K562 (cell line): ENCODE measurements at regions not wholly inside any gene's neighbourhood (a gene's known extent, or its start where the extent isn't known, plus 50 kb on each side); places are given as distances from the start of the nearest gene placed in this dataset.

ENCODE experiments used
- ATAC-seq: fragments of 200-7000 bp; cut with Tn5 transposase; 3 replicates; pipeline ENCODE4 v1.9.1; 2020; ENCODE audit warnings: moderate library complexity
- BruUV-seq: library from RNA; stranded (reverse); fragments of 400-500 nt; replicated peaks from 2 replicates; lab custom pipeline; 2021; lab: Mats Ljungman, UMichigan
- CTCF ChIA-PET: fragments of 300-600 bp; formaldehyde crosslinking; extraction: SDS; loops from one replicate; lab custom pipeline; 2021; ENCODE audit warnings: low intra/inter-chr PET ratio; lab: Yijun Ruan, JAX
- POLR2A ChIA-PET: fragments of 300-600, 350-650 bp; sonication (Branson Sonifier 250); formaldehyde crosslinking; extraction: SDS; loops from one replicate; lab custom pipeline; 2021; ENCODE audit warnings: antibody characterized with exemption, inconsistent platforms; lab: Yijun Ruan, JAX
- DNase-seq, 4 experiments: peaks; one replicate each; pipeline versions ENCODE4 v3.0.0 to v3.0.0-alpha.2; 2011 to 2018; ENCODE audit warnings: low spot score in 3 of 4, mixed read lengths in 3 of 4; ENCODE audit errors: extremely low read depth in 1 of 4
- FAIRE-seq: peaks from 2 replicates; lab custom pipeline; 2011; peaks lifted over from hg19 to GRCh38; lab: Jason Lieb, UNC
- H2AFZ ChIP-seq: 2 replicates; pipeline ENCODE4 v1.6.0; 2011; ENCODE audit warnings: low read depth, low read length, control low read depth, inconsistent platforms
- H3K27ac ChIP-seq: fragments of 200-600 bp; 3 replicates; pipeline ENCODE4 v1.8.0; 2011; ENCODE audit warnings: low read depth, mild to moderate bottlenecking, control low read depth, inconsistent platforms, low read length, moderate library complexity, mixed read lengths; ENCODE audit errors: extremely low read depth
- H3K27me3 ChIP-seq, 2 experiments: fragments of 300-600 bp in 1 of 2; 2 replicates in 1 of 2; 3 replicates in 1 of 2; pipeline versions ENCODE4 v1.6.0 to v1.8.0; 2011; ENCODE audit warnings: inconsistent platforms in 2 of 2, low read length in 2 of 2, mild to moderate bottlenecking in 1 of 2, mixed read lengths in 1 of 2, moderate library complexity in 1 of 2; ENCODE audit not compliant: control insufficient read depth in 2 of 2, insufficient read depth in 2 of 2
- H3K36me3 ChIP-seq: fragments of 300-600 bp; 3 replicates; pipeline ENCODE4 v1.8.0; 2011; ENCODE audit warnings: mild to moderate bottlenecking, low read length, inconsistent platforms; ENCODE audit not compliant: control insufficient read depth, insufficient read depth
- H3K4me1 ChIP-seq, 2 experiments: fragments of 200-600 bp in 1 of 2; replicated peaks in 1 of 2; 2 replicates in 1 of 2; 3 replicates in 1 of 2; pipeline versions ENCODE4 v1.5.1 to v1.8.0; 2011; ENCODE audit warnings: inconsistent platforms in 2 of 2, low read length in 2 of 2, mild to moderate bottlenecking in 1 of 2, mixed read lengths in 1 of 2, moderate library complexity in 1 of 2; ENCODE audit not compliant: control insufficient read depth in 2 of 2, insufficient read depth in 2 of 2
- H3K4me2 ChIP-seq: 2 replicates; pipeline ENCODE4 v1.6.1; 2011; ENCODE audit warnings: low read length, control low read depth, inconsistent platforms, mixed read lengths; ENCODE audit not compliant: insufficient read depth
- H3K4me3 ChIP-seq: fragments of 200-600 bp; sonication (generic), shearing (Covaris generic); 2 replicates; pipeline ENCODE4 v1.5.1; 2016; ENCODE audit warnings: control low read depth, inconsistent platforms
- H3K79me2 ChIP-seq: fragments of 200-600 bp; 3 replicates; pipeline ENCODE4 v1.8.0; 2011; ENCODE audit warnings: low read length, inconsistent platforms; ENCODE audit not compliant: control insufficient read depth, insufficient read depth
- H3K9ac ChIP-seq, 2 experiments: 2 replicates each; pipeline versions ENCODE4 v1.6.0 to v1.6.1; 2011; ENCODE audit warnings: low read depth in 2 of 2, low read length in 2 of 2, control low read depth in 1 of 2, inconsistent platforms in 1 of 2, mild to moderate bottlenecking in 1 of 2, mixed read lengths in 1 of 2; ENCODE audit not compliant: insufficient read depth in 1 of 2
- H3K9me1 ChIP-seq: one replicate; pipeline ENCODE4 v1.6.0; 2011; ENCODE audit warnings: inconsistent platforms, mild to moderate bottlenecking, low read length, moderate library complexity; ENCODE audit not compliant: control insufficient read depth, insufficient read depth
- H3K9me3 ChIP-seq: replicated peaks from 2 replicates; pipeline ENCODE4 v1.5.1; 2011; ENCODE audit warnings: low read depth, low read length, inconsistent platforms; ENCODE audit not compliant: control insufficient read depth, insufficient read depth
- H4K20me1 ChIP-seq: replicated peaks from 2 replicates; pipeline ENCODE4 v1.6.1; 2011; ENCODE audit warnings: low read length, inconsistent platforms, mixed read lengths; ENCODE audit not compliant: control insufficient read depth, insufficient read depth
- HMG20A ChIP-seq: fragments of 450-650 bp; formaldehyde crosslinking; conservative IDR thresholded peaks from 2 replicates; pipeline ENCODE4 v1.4.0; 2020; ENCODE audit warnings: mild to moderate bottlenecking, mixed read lengths
- LCOR ChIP-seq: sonication (generic); formaldehyde crosslinking; IDR thresholded peaks from 2 replicates; pipeline ENCODE4 v1.8.0; 2022; ENCODE audit warnings: mild to moderate bottlenecking, missing genetic modification reagents
- WGBS: fragments of 100-300 bp; shearing (Covaris generic); methylation state at CpG from one replicate; pipeline ENCODE4 v1.1.6; 2016; ENCODE audit warnings: low coverage, mixed read lengths; ENCODE audit not compliant: insufficient coverage; ENCODE audit errors: missing lambda C conversion rate; 5-methylcytosine and 5-hydroxymethylcytosine counted together
- in situ Hi-C: fragments of 300-500 bp; cut with MboI; formaldehyde crosslinking; loops from 4 replicates; pipeline ENCODE4 v1.15.0; 2018; ENCODE audit warnings: inconsistent platforms, mixed read lengths
- intact Hi-C: fragments of 100-400 bp; cut with micrococcal nuclease; formaldehyde crosslinking; loops from 2 replicates; pipeline ENCODE4 v1.14.2; 2022
- TF ChIP-seq, protein P1 (sequence below): fragments of 200-400 bp; formaldehyde crosslinking; IDR thresholded peaks from 2 replicates; pipeline ENCODE4 v1.6.1; 2017; ENCODE audit warnings: mild to moderate bottlenecking, low read depth, low read length, moderate library complexity
- TF ChIP-seq, protein P2 (sequence below): fragments of 250-450 bp; sonication (Bioruptor Pico); IDR thresholded peaks from 2 replicates; pipeline ENCODE4 v1.8.0; 2021; ENCODE audit warnings: moderate library complexity, mild to moderate bottlenecking, inconsistent platforms
- TF ChIP-seq, protein P3 (sequence below): fragments of 450-650 bp; IDR thresholded peaks from 2 replicates; pipeline ENCODE4 v1.6.1; 2018; ENCODE audit warnings: mild to moderate bottlenecking, low read depth; ENCODE audit not compliant: partially characterized antibody
- TF ChIP-seq, protein P4 (sequence below), 2 experiments: fragments of 450-650 bp; IDR thresholded peaks; 2 replicates each; pipeline ENCODE4 v1.6.1; 2016
- TF ChIP-seq, protein P5 (sequence below): fragments of 250-450 bp; sonication (Bioruptor Pico); IDR thresholded peaks from 2 replicates; pipeline ENCODE4 v1.8.0; 2022; ENCODE audit warnings: inconsistent platforms, mild to moderate bottlenecking, moderate library complexity, borderline replicate concordance
- TF ChIP-seq, protein P6 (sequence below): fragments of 250-450 bp; sonication (Bioruptor Pico); IDR thresholded peaks from 2 replicates; pipeline ENCODE4 v1.6.1; 2021; ENCODE audit warnings: mild to moderate bottlenecking

DNA sequence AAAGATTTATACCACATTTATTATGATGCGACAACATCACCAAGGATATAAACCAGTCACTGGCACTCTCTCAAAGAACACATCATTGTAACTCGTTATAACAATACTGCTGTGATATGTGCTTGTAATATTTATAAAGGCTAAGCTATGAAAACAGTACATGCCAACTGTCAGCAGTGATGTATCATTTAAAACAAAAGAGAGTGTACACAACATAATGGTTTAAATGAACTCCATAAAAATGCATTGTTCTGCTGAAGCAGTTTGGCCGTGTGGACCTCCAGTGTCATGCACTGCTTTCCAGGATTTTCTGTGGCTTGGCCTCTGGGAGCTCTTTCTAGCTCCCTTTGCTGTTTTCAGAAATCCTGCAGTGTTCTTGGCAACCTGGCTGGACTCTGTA, 215.6 kb downstream of the MTX2 start:
- TF ChIP-seq HMG20A (CRISPR knock-in tag): no peak
- TF ChIP-seq, protein P1, sequence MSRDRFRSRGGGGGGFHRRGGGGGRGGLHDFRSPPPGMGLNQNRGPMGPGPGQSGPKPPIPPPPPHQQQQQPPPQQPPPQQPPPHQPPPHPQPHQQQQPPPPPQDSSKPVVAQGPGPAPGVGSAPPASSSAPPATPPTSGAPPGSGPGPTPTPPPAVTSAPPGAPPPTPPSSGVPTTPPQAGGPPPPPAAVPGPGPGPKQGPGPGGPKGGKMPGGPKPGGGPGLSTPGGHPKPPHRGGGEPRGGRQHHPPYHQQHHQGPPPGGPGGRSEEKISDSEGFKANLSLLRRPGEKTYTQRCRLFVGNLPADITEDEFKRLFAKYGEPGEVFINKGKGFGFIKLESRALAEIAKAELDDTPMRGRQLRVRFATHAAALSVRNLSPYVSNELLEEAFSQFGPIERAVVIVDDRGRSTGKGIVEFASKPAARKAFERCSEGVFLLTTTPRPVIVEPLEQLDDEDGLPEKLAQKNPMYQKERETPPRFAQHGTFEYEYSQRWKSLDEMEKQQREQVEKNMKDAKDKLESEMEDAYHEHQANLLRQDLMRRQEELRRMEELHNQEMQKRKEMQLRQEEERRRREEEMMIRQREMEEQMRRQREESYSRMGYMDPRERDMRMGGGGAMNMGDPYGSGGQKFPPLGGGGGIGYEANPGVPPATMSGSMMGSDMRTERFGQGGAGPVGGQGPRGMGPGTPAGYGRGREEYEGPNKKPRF: no peak
- TF ChIP-seq, protein P2, sequence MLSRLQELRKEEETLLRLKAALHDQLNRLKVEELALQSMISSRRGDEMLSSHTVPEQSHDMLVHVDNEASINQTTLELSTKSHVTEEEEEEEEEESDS (CRISPR knock-in tag): no peak
- TF ChIP-seq, protein P3, sequence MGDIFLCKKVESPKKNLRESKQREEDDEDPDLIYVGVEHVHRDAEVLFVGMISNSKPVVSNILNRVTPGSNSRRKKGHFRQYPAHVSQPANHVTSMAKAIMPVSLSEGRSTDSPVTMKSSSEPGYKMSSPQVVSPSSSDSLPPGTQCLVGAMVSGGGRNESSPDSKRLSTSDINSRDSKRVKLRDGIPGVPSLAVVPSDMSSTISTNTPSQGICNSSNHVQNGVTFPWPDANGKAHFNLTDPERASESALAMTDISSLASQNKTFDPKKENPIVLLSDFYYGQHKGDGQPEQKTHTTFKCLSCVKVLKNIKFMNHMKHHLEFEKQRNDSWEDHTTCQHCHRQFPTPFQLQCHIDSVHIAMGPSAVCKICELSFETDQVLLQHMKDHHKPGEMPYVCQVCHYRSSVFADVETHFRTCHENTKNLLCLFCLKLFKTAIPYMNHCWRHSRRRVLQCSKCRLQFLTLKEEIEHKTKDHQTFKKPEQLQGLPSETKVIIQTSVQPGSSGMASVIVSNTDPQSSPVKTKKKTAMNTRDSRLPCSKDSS: no peak
- TF ChIP-seq, protein P4, sequence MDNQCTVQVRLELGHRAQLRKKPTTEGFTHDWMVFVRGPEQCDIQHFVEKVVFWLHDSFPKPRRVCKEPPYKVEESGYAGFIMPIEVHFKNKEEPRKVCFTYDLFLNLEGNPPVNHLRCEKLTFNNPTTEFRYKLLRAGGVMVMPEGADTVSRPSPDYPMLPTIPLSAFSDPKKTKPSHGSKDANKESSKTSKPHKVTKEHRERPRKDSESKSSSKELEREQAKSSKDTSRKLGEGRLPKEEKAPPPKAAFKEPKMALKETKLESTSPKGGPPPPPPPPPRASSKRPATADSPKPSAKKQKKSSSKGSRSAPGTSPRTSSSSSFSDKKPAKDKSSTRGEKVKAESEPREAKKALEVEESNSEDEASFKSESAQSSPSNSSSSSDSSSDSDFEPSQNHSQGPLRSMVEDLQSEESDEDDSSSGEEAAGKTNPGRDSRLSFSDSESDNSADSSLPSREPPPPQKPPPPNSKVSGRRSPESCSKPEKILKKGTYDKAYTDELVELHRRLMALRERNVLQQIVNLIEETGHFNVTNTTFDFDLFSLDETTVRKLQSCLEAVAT (IDR thresholded peaks at IDR 0.05): no peak
- TF ChIP-seq, protein P5, sequence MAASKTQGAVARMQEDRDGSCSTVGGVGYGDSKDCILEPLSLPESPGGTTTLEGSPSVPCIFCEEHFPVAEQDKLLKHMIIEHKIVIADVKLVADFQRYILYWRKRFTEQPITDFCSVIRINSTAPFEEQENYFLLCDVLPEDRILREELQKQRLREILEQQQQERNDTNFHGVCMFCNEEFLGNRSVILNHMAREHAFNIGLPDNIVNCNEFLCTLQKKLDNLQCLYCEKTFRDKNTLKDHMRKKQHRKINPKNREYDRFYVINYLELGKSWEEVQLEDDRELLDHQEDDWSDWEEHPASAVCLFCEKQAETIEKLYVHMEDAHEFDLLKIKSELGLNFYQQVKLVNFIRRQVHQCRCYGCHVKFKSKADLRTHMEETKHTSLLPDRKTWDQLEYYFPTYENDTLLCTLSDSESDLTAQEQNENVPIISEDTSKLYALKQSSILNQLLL (CRISPR knock-in tag): no peak
- no peak for TF ChIP-seq LCOR
- TF ChIP-seq, protein P6, sequence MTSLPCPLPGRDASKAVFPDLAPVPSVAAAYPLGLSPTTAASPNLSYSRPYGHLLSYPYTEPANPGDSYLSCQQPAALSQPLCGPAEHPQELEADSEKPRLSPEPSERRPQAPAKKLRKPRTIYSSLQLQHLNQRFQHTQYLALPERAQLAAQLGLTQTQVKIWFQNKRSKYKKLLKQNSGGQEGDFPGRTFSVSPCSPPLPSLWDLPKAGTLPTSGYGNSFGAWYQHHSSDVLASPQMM (CRISPR knock-in tag): no peak
- no TSS peak for BruUV-seq
- FAIRE-seq: no peak
- in situ Hi-C loops: no loop called here
- Histone ChIP-seq H3K9ac (no peak overlapping the region), H3K4me2 (no peak overlapping the region), H3K36me3 (no peaks in the 10 kb centered on the region), H3K4me1 (no peaks in the 10 kb centered on the region), H3K27me3 (peaks cover 0 to 3% of the 10 kb centered on the region in 2 experiments; a peak in 2 of 5 replicates), H3K9me1 (no peaks in the 10 kb centered on the region), H3K9me3 (no peaks in the 10 kb centered on the region), H3K4me3 (no peak overlapping the region), H3K79me2 (no peaks in the 10 kb centered on the region), H2AFZ (no peak overlapping the region), H3K27ac (no peak overlapping the region), H4K20me1 (no peaks in the 10 kb centered on the region)
- 2% methylated on average over 3 of the region's 3 CpGs for WGBS
- ChIA-PET CTCF (interaction anchor here (0.6 kb wide), 1 partner anchor 22 kb away, joined by 3 read pairs; no protein-coding TSS in a partner anchor), POLR2A (interaction anchor here (0.6 kb wide), 1 partner anchor 19 kb away, joined by 3 read pairs; no protein-coding TSS in a partner anchor)
- no peak for ATAC-seq
- intact Hi-C loops: no loop called here
- no peak for DNase-seq
